MM.1S (cell line): ENCODE measurements at regions not wholly inside any gene's neighbourhood (a gene's known extent, or its start where the extent isn't known, plus 50 kb on each side); places are given as distances from the start of the nearest gene placed in this dataset.

Experiments used
- CTCF ChIP-seq: fragments of 300-600 bp; sonication (generic); IDR thresholded peaks from 2 replicates; pipeline ENCODE4 v1.5.1; 2016; ENCODE audit warnings: antibody characterized with exemption, low read length, mixed read lengths
- EZH2 ChIP-seq: fragments of 300-600 bp; sonication (generic); optimal IDR thresholded peaks from 2 replicates; pipeline ENCODE3; 2017; ENCODE audit warnings: low read depth, mild to moderate bottlenecking, antibody characterized with exemption, low read length, mixed read lengths

GRCh38 chr12:84512751-84513150, 399.8 kb downstream of the SLC6A15 start:
- TF ChIP-seq CTCF = no peak
- no peak for TF ChIP-seq EZH2
